WTC11 (cell line): ENCODE measurements at regions not wholly inside any gene's neighbourhood (a gene's known extent, or its start where the extent isn't known, plus 50 kb on each side); places are given as distances from the start of the nearest gene placed in this dataset.

Experiments used
- ATAC-seq: fragments of 200-7000 bp; cut with Tn5 transposase; 2 replicates; pipeline ENCODE4 v1.10.0; 2021; ENCODE audit warnings: mild to moderate bottlenecking, moderate library complexity
- CTCF ChIA-PET: fragments of 300-600 bp; sonication (Branson Sonifier 250); formaldehyde crosslinking; loops from one replicate; lab custom pipeline; 2021; ENCODE audit warnings: antibody characterized with exemption; lab: Charles Lee
- POLR2A ChIA-PET: fragments of 350-600 bp; sonication (Branson Sonifier 250); formaldehyde crosslinking; loops from one replicate; lab custom pipeline; 2021; ENCODE audit warnings: antibody characterized with exemption; lab: Charles Lee
- DNase-seq: peaks from one replicate; pipeline ENCODE4 v3.0.0; 2021; ENCODE audit warnings: low spot score
- H3K27ac Mint-ChIP-seq: 2 replicates; pipeline ENCODE4 v1.8.0; 2021; ENCODE audit warnings: mixed read lengths
- H3K27me3 Mint-ChIP-seq: 2 replicates; pipeline ENCODE4 v1.8.0; 2021; ENCODE audit warnings: low read depth, mild to moderate bottlenecking, moderate library complexity, mixed read lengths
- H3K36me3 Mint-ChIP-seq: 2 replicates; pipeline ENCODE4 v1.8.0; 2021; ENCODE audit warnings: mixed read lengths
- H3K4me1 Mint-ChIP-seq: 2 replicates; pipeline ENCODE4 v1.8.0; 2022; ENCODE audit warnings: mixed read lengths
- H3K4me3 Mint-ChIP-seq: 2 replicates; pipeline ENCODE4 v1.8.0; 2021; ENCODE audit warnings: mild to moderate bottlenecking, moderate library complexity, mixed read lengths
- H3K9me3 Mint-ChIP-seq: 2 replicates; pipeline ENCODE4 v1.8.0; 2021; ENCODE audit warnings: mixed read lengths
- AR ChIP-seq: fragments of 250-450 bp; sonication (Bioruptor Pico); IDR thresholded peaks from 2 replicates; pipeline ENCODE4 v1.9.0; 2021; ENCODE audit warnings: mild to moderate bottlenecking
- ATF2 ChIP-seq: sonication (generic); formaldehyde crosslinking; IDR thresholded peaks from 2 replicates; pipeline ENCODE4 v1.8.1; 2022; ENCODE audit warnings: low read depth, missing genetic modification reagents, borderline replicate concordance
- ATF6 ChIP-seq: sonication (generic); formaldehyde crosslinking; IDR thresholded peaks from 2 replicates; pipeline ENCODE4 v1.8.1; 2023; ENCODE audit warnings: mild to moderate bottlenecking, missing genetic modification reagents
- CTCF ChIP-seq: fragments of 200-600 bp; IDR thresholded peaks from 2 replicates; pipeline ENCODE4 v1.8.0; 2022; ENCODE audit warnings: antibody characterized with exemption
- ESRRA ChIP-seq: sonication (generic); formaldehyde crosslinking; IDR thresholded peaks from 2 replicates; pipeline ENCODE4 v1.8.1; 2022; ENCODE audit warnings: mild to moderate bottlenecking, missing genetic modification reagents, borderline replicate concordance
- GTF2I ChIP-seq: fragments of 250-450 bp; sonication (Bioruptor Pico); conservative IDR thresholded peaks from 2 replicates; pipeline ENCODE4 v1.4.0; 2021; ENCODE audit warnings: mild to moderate bottlenecking
- KAT7 ChIP-seq: sonication (generic); formaldehyde crosslinking; IDR thresholded peaks from 2 replicates; pipeline ENCODE4 v1.8.1; 2023; ENCODE audit warnings: missing genetic modification reagents, mild to moderate bottlenecking, borderline replicate concordance
- MYBL2 ChIP-seq: sonication (generic); formaldehyde crosslinking; IDR thresholded peaks from 2 replicates; pipeline ENCODE4 v1.8.1; 2023; ENCODE audit warnings: mild to moderate bottlenecking, moderate library complexity, missing genetic modification reagents
- SP1 ChIP-seq: sonication (generic); formaldehyde crosslinking; conservative IDR thresholded peaks from 2 replicates; pipeline ENCODE4 v1.8.1; 2022; ENCODE audit warnings: missing genetic modification reagents
- ZMAT4 ChIP-seq: fragments of 250-450 bp; sonication (Bioruptor Pico); IDR thresholded peaks from 2 replicates; pipeline ENCODE4 v1.9.0; 2021; ENCODE audit warnings: mild to moderate bottlenecking
- ZNF263 ChIP-seq: sonication (generic); formaldehyde crosslinking; IDR thresholded peaks from 2 replicates; pipeline ENCODE4 v1.8.1; 2022; ENCODE audit warnings: low read depth, mild to moderate bottlenecking, moderate library complexity, missing genetic modification reagents
- ZNF281 ChIP-seq: sonication (generic); formaldehyde crosslinking; IDR thresholded peaks from 2 replicates; pipeline ENCODE4 v1.8.0; 2023; ENCODE audit warnings: mild to moderate bottlenecking, missing genetic modification reagents
- TF ChIP-seq, protein P1 (sequence below): sonication (generic); formaldehyde crosslinking; IDR thresholded peaks from 2 replicates; pipeline ENCODE4 v1.8.0; 2022; ENCODE audit warnings: mild to moderate bottlenecking, missing genetic modification reagents

- H3K4me3 Mint-ChIP-seq, result no peak overlapping the region
- no peak overlapping the region for H3K27ac Mint-ChIP-seq
- no peaks in the 10 kb centered on the region; the same call in 1 of the 2 replicates for H3K9me3 Mint-ChIP-seq
- peaks cover 4% of the 10 kb centered on the region for H3K4me1 Mint-ChIP-seq
- ChIA-PET CTCF (no interaction called here), POLR2A (no interaction called here)
- DNase-seq (no peak), ATAC-seq (no peak)
- no peak for TF ChIP-seq AR
- TF ChIP-seq ATF2, result no peak
- no peak for TF ChIP-seq ZNF263 (CRISPR knock-in tag)
- no peak for TF ChIP-seq CTCF
- TF ChIP-seq SP1 (CRISPR knock-in tag), result no peak
- no peak for TF ChIP-seq ZNF281 (CRISPR knock-in tag)
- TF ChIP-seq ESRRA (CRISPR knock-in tag), result no peak
- TF ChIP-seq, protein P1, sequence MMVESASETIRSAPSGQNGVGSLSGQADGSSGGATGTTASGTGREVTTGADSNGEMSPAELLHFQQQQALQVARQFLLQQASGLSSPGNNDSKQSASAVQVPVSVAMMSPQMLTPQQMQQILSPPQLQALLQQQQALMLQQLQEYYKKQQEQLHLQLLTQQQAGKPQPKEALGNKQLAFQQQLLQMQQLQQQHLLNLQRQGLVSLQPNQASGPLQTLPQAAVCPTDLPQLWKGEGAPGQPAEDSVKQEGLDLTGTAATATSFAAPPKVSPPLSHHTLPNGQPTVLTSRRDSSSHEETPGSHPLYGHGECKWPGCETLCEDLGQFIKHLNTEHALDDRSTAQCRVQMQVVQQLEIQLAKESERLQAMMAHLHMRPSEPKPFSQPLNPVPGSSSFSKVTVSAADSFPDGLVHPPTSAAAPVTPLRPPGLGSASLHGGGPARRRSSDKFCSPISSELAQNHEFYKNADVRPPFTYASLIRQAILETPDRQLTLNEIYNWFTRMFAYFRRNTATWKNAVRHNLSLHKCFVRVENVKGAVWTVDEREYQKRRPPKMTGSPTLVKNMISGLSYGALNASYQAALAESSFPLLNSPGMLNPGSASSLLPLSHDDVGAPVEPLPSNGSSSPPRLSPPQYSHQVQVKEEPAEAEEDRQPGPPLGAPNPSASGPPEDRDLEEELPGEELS (CRISPR knock-in tag), result no peak
- no peak for TF ChIP-seq MYBL2
- no peak for TF ChIP-seq ZMAT4 (CRISPR knock-in tag)
- TF ChIP-seq GTF2I, result no peak
- TF ChIP-seq ATF6, result no peak
- TF ChIP-seq KAT7 (CRISPR knock-in tag), result no peak
- H3K36me3 Mint-ChIP-seq, result no peaks in the 10 kb centered on the region
- no peaks in the 10 kb centered on the region for H3K27me3 Mint-ChIP-seq
Observed at GRCh38 chr2:239506961-239507360, 106.1 kb upstream of the HDAC4 start.
